HG03342 (cell line): ENCODE measurements at regions not wholly inside any gene's neighbourhood (a gene's known extent, or its start where the extent isn't known, plus 50 kb on each side); places are given as distances from the start of the nearest gene placed in this dataset.

ENCODE experiments used
- ATAC-seq: cut with Tn5 transposase; IDR thresholded peaks from one replicate; pipeline ENCODE4 v1.9.1; 2021; ENCODE audit warnings: mild to moderate bottlenecking, moderate library complexity; ENCODE audit not compliant: unreplicated experiment

DNA sequence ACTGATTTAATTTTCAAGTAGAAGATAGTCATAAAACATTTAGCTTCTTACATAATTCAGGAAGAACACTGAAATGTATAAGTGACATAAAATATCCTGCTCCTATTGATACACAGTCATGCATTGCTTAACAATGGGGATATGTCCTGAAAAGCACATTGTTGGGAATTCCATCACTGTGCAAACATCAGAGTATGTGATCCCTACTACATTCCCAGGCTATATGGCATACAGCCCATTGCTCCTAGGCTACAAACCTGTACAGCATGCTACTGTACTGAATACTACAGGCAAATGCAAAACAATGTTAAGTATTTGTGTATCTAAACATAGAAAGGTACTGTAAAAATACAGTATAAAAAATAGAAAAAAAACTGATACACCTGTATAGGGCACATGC lies 723.9 kb upstream of the ARGLU1 start:
- ATAC-seq, result no peak

DNA sequence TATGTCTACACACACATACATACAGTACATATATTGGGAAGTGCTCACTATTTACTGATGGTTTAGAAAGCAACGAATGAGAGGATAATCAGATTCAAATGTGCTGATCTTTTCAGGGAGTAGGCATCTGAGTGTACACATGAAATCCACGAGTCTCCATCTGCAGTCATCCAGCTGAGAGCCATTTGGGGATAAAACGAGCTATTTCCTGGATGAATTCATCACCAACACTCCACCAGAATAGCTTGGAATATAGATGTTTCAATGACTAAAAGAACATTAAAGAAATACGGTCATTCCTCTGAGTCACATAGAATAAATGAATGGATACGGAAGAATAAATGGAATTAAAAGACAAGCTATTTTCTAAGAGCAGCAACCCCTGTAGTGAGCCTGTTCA lies 721.6 kb upstream of the ARGLU1 start:
- no peak for ATAC-seq

- ATAC-seq, result no peak
Observed at GRCh38 chr13:107284173-107284572, 716.2 kb upstream of the ARGLU1 start.

DNA sequence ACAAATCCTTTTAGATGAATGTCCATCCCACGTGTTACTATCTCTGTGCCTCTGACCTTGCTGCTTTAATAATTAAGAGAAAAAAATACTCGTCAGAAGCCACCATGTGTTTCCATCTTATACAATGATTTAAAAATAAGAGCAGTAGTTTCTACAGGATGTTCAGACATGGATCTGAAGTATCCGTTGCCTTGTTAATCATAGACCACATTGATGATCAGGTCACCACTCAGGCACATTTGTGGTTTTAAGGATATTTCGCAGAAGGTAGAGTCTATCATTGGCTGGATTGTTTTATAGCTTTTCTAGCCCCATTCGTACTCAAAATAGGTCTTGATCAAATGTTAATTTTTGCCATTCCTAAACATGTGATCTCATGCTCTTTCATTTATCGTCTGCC lies 710.0 kb upstream of the ARGLU1 start:
- ATAC-seq, result no peak

- no peak for ATAC-seq
Observed at GRCh38 chr13:107276936-107277335, 709.0 kb upstream of the ARGLU1 start.

DNA sequence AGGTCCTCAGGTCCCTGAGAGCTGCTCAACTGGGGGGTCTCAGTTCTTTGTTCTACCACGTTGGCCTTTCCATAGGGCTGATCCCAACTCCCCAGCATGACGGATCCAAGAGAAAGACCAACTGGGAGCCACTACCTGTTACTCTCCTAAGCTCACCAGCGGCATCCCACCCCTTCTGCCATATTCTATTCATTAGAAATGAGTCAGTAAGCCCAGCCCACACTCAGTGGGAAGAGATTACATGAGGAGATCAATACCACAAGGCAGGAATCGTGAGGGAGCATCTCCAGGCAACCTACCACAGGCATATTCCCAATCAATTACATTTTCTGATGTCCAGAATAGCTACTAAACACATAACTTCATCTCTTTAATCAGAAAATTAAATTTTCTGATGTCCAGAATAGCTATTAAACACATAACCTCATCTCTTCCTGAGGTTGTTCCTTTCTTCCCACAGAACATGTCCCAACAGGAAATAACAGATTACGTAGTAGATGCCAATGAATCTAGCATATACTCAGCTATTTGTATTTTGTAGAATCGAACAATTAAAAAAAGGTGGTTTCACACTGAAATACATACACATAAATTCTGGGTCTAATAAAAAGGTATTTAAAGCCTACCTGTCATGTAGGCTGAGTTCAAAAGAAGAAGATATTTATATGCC lies 708.1 kb upstream of the ARGLU1 start:
- no peak for ATAC-seq

GRCh38 chr13:107275312-107275711 lies 707.4 kb upstream of the ARGLU1 start:
- no peak for ATAC-seq

GRCh38 chr13:107271227-107271626 lies 703.3 kb upstream of the ARGLU1 start:
- no peak for ATAC-seq

DNA sequence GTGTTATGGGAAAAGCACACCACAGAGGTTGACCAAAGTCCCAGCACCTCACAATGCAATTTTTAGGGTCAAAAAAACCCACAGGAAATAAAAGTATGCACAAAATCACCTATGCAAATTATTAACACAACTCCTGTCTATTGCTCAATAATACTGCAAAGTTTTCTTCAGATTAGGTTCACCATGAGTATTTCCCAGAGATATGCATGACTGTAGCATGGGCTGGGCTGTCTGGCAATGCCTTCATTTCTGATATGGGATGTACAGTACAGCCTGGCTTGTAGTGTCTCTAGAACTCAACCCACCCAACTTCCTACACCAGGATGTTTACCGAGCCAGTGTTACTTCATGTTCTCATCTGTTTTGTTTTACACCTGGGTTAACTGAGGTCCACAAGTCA lies 698.7 kb upstream of the ARGLU1 start:
- no peak for ATAC-seq

DNA sequence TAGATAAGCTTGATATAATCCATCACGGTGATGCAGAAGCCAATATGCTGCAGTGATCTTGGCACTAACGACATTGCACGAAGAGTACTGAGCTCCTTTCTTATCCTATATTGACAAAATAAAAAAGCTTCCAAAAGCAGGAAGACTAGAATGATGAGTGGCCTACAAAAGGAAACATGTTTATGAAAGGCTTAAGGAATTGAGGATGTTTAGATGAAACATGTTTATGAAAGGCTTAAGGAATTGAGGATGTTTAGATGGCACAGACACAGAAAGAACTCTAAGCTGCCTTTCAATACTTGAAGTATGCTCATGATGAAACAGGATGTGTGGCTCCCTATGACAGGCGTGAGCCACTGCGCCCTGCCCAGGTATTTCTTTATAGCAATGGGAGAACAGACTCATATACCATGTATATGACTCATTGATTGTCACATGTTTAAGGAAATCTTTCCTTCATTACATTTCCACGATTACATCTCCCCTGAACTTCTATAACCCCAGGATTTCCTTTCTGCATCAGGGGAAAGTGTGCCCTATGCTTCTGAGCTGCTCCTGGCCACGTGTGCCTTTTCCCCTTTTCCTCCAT lies 690.8 kb upstream of the ARGLU1 start:
- no peak for ATAC-seq

DNA sequence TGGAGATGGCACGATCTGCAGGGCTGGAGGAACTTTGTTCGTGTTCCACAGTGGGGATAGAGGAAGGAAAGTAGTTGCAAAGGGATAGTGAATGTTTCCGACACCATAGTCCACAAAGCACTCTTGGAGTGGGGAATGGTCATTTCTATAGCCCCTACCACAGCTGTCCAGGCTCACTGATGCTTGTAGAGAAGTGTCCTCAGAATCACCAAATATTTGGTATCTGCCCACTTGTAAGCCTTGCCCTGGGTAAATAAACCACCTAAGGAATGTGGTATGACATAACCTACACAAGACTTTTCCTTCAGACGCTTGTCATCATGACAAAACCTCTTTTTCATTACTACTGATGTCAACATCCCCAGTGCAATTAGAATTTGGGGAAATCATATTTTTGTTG lies 686.5 kb upstream of the ARGLU1 start:
- ATAC-seq, result no peak

GRCh38 chr13:107252428-107252827 lies 684.5 kb upstream of the ARGLU1 start:
- no peak for ATAC-seq

GRCh38 chr13:107252021-107252420 lies 684.1 kb upstream of the ARGLU1 start:
- ATAC-seq, result no peak

- ATAC-seq, result no peak
Observed at GRCh38 chr13:107251341-107251740, 683.4 kb upstream of the ARGLU1 start.

DNA sequence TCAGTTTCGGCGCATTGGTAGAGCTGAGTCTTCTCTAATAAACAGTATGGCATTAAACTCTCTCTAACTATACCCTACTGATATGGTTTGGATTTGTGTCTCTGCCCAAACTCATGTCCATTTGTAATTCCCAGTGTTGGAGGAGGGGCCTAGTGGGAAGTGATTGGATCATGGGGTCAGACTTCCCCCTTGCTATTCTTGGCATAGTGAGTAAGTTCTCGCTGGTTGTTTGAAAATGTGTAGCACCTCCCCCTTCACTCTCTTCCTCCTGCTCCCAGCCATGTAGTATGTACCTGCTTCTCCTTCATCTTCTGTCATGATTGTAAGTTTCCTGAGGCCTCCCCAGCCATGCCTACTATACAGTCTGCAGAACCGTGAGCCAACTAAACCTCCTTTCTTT lies 682.7 kb upstream of the ARGLU1 start:
- ATAC-seq, result no peak

DNA sequence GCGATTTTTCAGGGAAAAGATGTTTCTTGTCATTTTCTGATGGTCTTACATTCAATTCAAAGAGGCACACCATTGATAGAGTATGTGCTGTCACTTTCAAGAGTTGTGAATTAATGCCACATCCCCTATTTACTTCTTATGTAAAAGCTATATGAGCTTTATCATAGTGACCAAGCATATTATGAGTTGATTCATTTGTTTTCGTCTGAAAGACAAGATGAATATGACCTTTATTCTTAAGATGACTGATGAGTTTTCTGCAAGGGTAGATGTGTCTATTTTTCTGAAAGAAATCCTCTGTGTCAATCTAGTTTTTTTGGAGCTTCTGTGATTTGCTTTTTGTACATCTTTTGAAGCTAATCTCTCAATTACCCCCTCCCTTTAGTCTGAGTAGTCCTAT lies 676.3 kb upstream of the ARGLU1 start:
- ATAC-seq, result no peak

GRCh38 chr13:107242138-107242537 lies 674.2 kb upstream of the ARGLU1 start:
- ATAC-seq, result no peak

- ATAC-seq, result no peak
Observed at GRCh38 chr13:107241381-107241780, 673.4 kb upstream of the ARGLU1 start.

DNA sequence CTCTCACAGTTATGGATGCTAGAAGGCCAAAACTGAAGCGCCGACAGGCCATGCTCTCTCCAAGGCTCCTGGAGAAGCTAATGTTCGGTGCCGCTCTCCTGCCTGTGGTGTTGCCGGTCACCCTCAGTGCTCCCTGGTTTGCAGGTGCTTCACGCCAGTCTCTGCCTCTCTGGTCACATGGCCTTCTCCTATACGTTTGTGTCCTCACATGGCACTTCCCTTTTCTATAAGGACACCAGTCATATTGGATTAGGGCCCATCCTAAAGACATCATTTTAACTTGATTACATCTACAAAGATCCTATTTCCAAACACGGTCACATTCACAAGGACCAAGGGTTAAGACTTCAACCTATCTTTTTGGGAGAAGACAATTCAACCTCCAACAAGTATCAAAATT lies 671.3 kb upstream of the ARGLU1 start:
- ATAC-seq, result no peak

DNA sequence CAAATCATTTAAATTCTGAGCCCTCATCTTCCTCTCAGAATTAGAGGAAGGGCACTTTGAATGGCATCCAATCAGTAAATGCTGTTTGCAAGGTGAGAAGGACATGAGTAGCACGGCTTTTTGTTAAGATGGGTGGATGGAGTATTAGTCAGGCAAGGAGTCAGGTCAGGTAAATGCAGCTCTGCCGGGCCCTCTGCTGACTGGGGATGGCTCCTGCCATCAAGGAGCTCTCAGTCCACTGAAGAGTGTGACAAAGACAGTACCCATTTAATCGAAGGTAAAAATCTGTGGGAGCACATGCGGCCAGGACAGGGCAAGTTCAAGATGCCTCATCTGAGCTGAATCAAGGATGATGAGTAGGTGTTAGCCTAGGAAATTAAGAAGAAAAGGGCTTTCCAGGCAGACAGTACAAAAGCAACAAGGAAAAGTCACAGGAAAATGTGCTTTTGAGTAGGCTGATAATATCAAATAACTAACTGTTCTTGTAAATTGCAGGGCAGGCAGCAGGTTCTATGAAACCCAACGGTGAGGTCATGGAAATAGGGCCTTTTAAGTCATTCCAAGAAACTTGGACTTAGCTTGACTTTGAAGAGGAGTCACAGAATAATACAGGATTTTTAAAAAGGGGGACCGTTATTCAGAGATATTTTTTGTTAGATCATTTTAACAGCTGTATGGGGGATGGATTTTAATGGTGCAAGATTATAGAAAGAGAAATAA lies 670.5 kb upstream of the ARGLU1 start:
- no peak for ATAC-seq

DNA sequence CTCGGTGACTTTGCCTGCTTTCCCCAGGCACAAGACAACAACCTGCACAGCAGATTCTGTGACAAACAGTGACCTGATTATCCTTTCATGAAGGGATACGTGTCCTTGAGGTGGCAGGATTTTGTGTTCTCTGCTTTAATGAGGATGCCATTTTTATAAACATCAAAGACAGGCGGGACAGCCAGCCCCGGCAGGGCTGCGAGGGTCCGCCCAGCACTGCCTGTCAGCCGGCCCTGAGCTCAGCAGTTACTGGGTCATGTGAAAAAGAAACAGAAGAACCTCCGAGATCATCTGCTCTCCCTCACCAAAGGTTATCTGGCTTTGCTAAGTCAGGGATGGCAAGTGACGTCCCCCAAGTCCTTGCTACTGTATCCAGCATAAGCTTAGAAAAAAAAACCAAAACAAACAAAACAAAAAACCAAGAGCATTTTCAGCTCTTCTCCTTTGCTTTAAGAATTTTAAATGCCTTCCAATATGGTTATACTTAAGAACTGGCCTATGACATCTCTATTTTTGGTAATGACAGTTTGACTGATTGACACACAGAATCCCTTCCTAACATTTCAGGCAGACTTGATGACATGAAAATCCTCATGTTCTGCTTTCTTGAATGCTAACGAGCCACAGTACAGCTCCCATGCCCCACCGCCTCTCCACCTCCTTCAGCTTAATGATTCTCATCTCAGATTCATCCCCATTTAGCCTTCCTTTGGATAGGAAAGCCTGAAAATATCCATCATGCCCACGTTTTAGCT lies 666.6 kb upstream of the ARGLU1 start:
- ATAC-seq, result no peak

DNA sequence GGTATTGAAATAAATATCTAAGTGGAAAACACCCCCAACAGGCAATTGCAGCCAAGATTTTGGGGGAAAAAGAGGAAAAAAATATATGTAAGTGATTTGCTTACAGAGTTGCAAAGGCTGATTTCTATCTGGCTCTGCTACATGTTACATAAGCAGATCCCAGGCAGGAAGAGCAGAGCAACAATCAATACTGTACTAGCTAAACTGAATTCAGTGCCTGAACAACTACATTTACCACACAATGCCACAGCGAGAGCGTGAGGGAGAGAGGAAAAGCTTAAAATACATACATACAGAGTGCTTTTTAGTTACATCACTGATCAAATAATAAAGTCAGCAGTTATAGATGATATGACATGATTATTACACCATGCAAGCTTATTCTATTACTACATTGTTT lies 665.6 kb upstream of the ARGLU1 start:
- ATAC-seq, result no peak
